MM.1S (cell line): ENCODE measurements at regions not wholly inside any gene's neighbourhood (a gene's known extent, or its start where the extent isn't known, plus 50 kb on each side); places are given as distances from the start of the nearest gene placed in this dataset.

Source experiments
- CTCF ChIP-seq: fragments of 300-600 bp; sonication (generic); IDR thresholded peaks from 2 replicates; pipeline ENCODE4 v1.5.1; 2016; ENCODE audit warnings: antibody characterized with exemption, low read length, mixed read lengths
- EZH2 ChIP-seq: fragments of 300-600 bp; sonication (generic); optimal IDR thresholded peaks from 2 replicates; pipeline ENCODE3; 2017; ENCODE audit warnings: low read depth, mild to moderate bottlenecking, antibody characterized with exemption, low read length, mixed read lengths
- EZH2phosphoT487 ChIP-seq: fragments of 300-600 bp; sonication (generic); IDR thresholded peaks from 2 replicates; pipeline ENCODE4 v1.6.1; 2018; ENCODE audit warnings: antibody characterized with exemption, low read length

DNA sequence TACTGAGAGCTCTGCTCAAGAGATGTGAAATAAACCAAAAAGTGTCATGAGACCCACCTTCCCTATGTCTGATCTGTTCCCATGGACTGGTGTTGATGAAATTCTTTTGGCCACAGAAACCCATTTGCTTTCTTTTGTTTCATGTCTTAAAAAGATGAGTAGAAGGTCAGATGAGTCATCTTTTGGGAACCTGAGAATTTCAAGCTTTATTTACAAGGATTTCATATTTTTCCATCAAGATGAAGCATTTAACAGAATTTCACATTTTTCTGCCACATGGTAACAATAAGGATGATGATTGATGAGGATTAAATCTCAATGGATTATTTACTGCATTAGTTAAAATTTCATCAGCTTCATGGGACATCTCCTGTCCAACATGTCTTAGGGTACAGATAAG lies 337.8 kb downstream of the DEPDC1B start:
- TF ChIP-seq CTCF (no peak), EZH2phosphoT487 (no peak), EZH2 (no peak)
